CD4-positive, alpha-beta T cell (primary cell): ENCODE measurements at regions not wholly inside any gene's neighbourhood (a gene's known extent, or its start where the extent isn't known, plus 50 kb on each side); places are given as distances from the start of the nearest gene placed in this dataset.

ENCODE experiments used
- ATAC-seq: fragments of 200-7000 bp; cut with Tn5 transposase; one replicate; pipeline ENCODE4 v1.10.0; 2022; ENCODE audit warnings: mild to moderate bottlenecking; ENCODE audit not compliant: poor library complexity
- CTCF ChIA-PET: fragments of 350-600 bp; sonication (Branson Sonifier 250); formaldehyde crosslinking; loops from one replicate; lab custom pipeline; 2021; ENCODE audit warnings: antibody characterized with exemption, inconsistent platforms; lab: Charles Lee
- POLR2A ChIA-PET: fragments of 350-600 bp; sonication (Branson Sonifier 250); formaldehyde crosslinking; loops from one replicate; lab custom pipeline; 2021; ENCODE audit warnings: antibody characterized with exemption, inconsistent platforms; lab: Charles Lee
- DNase-seq, 14 experiments: peaks; one replicate each; pipeline ENCODE4 v3.0.0-alpha.2; 2013 to 2020; ENCODE audit warnings: mixed read lengths in 2 of 14
- H3K27ac ChIP-seq, 2 donors: one replicate each; pipeline versions ENCODE4 v1.5.1 to v1.7.0; 2013; ENCODE audit warnings: low read length in 2 of 2, low read depth in 1 of 2, mild to moderate bottlenecking in 1 of 2
- H3K27me3 ChIP-seq, 2 experiments: 1 replicate in 1 of 2; 2 replicates in 1 of 2; pipeline versions ENCODE4 v1.6.1 to v1.7.0; 2013; ENCODE audit warnings: low read length in 2 of 2, control low read depth in 1 of 2, mild to moderate bottlenecking in 1 of 2, moderate library complexity in 1 of 2; ENCODE audit not compliant: insufficient read depth in 2 of 2, control insufficient read depth in 1 of 2
- H3K36me3 ChIP-seq: one replicate; pipeline ENCODE4 v1.6.1; 2013; ENCODE audit warnings: low read length, control low read depth; ENCODE audit not compliant: insufficient read depth
- H3K4me1 ChIP-seq: one replicate; pipeline ENCODE4 v1.6.1; 2013; ENCODE audit warnings: low read length, control low read depth; ENCODE audit not compliant: insufficient read depth
- H3K4me3 ChIP-seq: one replicate; pipeline ENCODE4 v1.5.1; 2013; ENCODE audit warnings: mild to moderate bottlenecking, low read length, moderate library complexity
- H3K9me3 ChIP-seq, 2 experiments: 1 replicate in 1 of 2; 2 replicates in 1 of 2; pipeline versions ENCODE4 v1.6.1 to v1.7.0; 2013; ENCODE audit warnings: low read length in 2 of 2, mild to moderate bottlenecking in 2 of 2, control low read depth in 1 of 2, moderate library complexity in 1 of 2; ENCODE audit not compliant: control insufficient read depth in 1 of 2, insufficient read depth in 1 of 2
- H3K27ac Mint-ChIP-seq: one replicate; pipeline ENCODE4 v1.8.0; 2020; ENCODE audit warnings: mixed read lengths
- H3K27me3 Mint-ChIP-seq: one replicate; pipeline ENCODE4 v1.8.0; 2021; ENCODE audit warnings: mixed read lengths
- H3K36me3 Mint-ChIP-seq: one replicate; pipeline ENCODE4 v1.8.0; 2021; ENCODE audit warnings: low read depth, mixed read lengths
- H3K4me1 Mint-ChIP-seq: one replicate; pipeline ENCODE4 v1.8.0; 2021; ENCODE audit warnings: low read depth, mixed read lengths
- H3K4me3 Mint-ChIP-seq: one replicate; pipeline ENCODE4 v1.8.0; 2020; ENCODE audit warnings: mild to moderate bottlenecking, mixed read lengths
- H3K9me3 Mint-ChIP-seq: one replicate; pipeline ENCODE4 v1.8.0; 2020; ENCODE audit warnings: mixed read lengths
- CTCF ChIP-seq: fragments of 200-600 bp; IDR thresholded peaks from one replicate; pipeline ENCODE4 v1.8.0; 2022; ENCODE audit warnings: antibody characterized with exemption, mild to moderate bottlenecking
- intact Hi-C, 2 experiments: fragments of 100-400 bp; cut with DNase I in 1 of 2; cut with micrococcal nuclease in 1 of 2; formaldehyde crosslinking; loops; one replicate each; pipeline versions ENCODE4 v1.15.1 to v1.9.0; 2023 to 2025; cut with DNase I, micrococcal nuclease

GRCh38 chr20:7452890-7453289 is 487.4 kb downstream of the HAO1 start:
- TF ChIP-seq CTCF = no peak
- Histone ChIP-seq H3K9me3 (peaks cover 4% of the 10 kb centered on the region in 2 experiments), H3K4me1 (no peaks in the 10 kb centered on the region), H3K36me3 (no peaks in the 10 kb centered on the region), H3K4me3 (no peak overlapping the region), H3K27ac (no peak overlapping the region), H3K27me3 (no peaks in the 10 kb centered on the region)
- H3K36me3 Mint-ChIP-seq = no peaks in the 10 kb centered on the region
- ChIA-PET POLR2A (no interaction called here), CTCF (no interaction called here)
- H3K4me3 Mint-ChIP-seq = no peak overlapping the region
- H3K27ac Mint-ChIP-seq = no peak overlapping the region
- no peaks in the 10 kb centered on the region for H3K27me3 Mint-ChIP-seq
- DNase-seq = no peak
- intact Hi-C loops = no loop called here
- no peak for ATAC-seq
- no peaks in the 10 kb centered on the region for H3K4me1 Mint-ChIP-seq
- H3K9me3 Mint-ChIP-seq = peaks cover 3% of the 10 kb centered on the region

GRCh38 chr20:7454047-7454446 is 486.2 kb downstream of the HAO1 start:
- no peaks in the 10 kb centered on the region for H3K36me3 Mint-ChIP-seq
- no peak overlapping the region for H3K27ac Mint-ChIP-seq
- peaks cover 3% of the 10 kb centered on the region for H3K9me3 Mint-ChIP-seq
- TF ChIP-seq CTCF = no peak
- no peak overlapping the region for H3K4me3 Mint-ChIP-seq
- no peak overlapping the region for H3K4me3 ChIP-seq
- no peaks in the 10 kb centered on the region for H3K36me3 ChIP-seq
- DNase-seq (no peak), ATAC-seq (no peak)
- H3K4me1 Mint-ChIP-seq = no peaks in the 10 kb centered on the region
- no peaks in the 10 kb centered on the region for H3K27me3 Mint-ChIP-seq
- CTCF ChIA-PET = no interaction called here
- no peak overlapping the region for H3K27ac ChIP-seq
- H3K27me3 ChIP-seq = no peaks in the 10 kb centered on the region
- peaks cover 4% of the 10 kb centered on the region in 2 experiments for H3K9me3 ChIP-seq
- H3K4me1 ChIP-seq = no peaks in the 10 kb centered on the region
- intact Hi-C loops = no loop called here
- POLR2A ChIA-PET = no interaction called here

- no peaks in the 10 kb centered on the region for H3K9me3 Mint-ChIP-seq
- Histone ChIP-seq H3K4me1 (no peaks in the 10 kb centered on the region), H3K9me3 (peaks cover 4% of the 10 kb centered on the region in 2 experiments), H3K27ac (no peak overlapping the region), H3K4me3 (no peak overlapping the region), H3K36me3 (no peaks in the 10 kb centered on the region), H3K27me3 (no peaks in the 10 kb centered on the region)
- no peaks in the 10 kb centered on the region for H3K36me3 Mint-ChIP-seq
- no peaks in the 10 kb centered on the region for H3K27me3 Mint-ChIP-seq
- H3K27ac Mint-ChIP-seq = no peak overlapping the region
- H3K4me3 Mint-ChIP-seq = no peak overlapping the region
- intact Hi-C loops = no loop called here
- no peak for DNase-seq
- ChIA-PET CTCF (no interaction called here), POLR2A (no interaction called here)
- ATAC-seq = no peak
- no peaks in the 10 kb centered on the region for H3K4me1 Mint-ChIP-seq
- no peak for TF ChIP-seq CTCF
Observed at GRCh38 chr20:7458459-7458858, 481.8 kb downstream of the HAO1 start.
